Stimulated activated naive CD8-positive, alpha-beta T cell treated with anti-CD3 and anti-CD28 coated beads, Interleukin-15, amount 100 ng/mL, for 72 hours (primary cell): ENCODE measurements at regions not wholly inside any gene's neighbourhood (a gene's known extent, or its start where the extent isn't known, plus 50 kb on each side); places are given as distances from the start of the nearest gene placed in this dataset.

Experiments used
- ATAC-seq: fragments of 150-1000 bp; cut with Tn5 transposase; 2 replicates; pipeline ENCODE4 v1.10.0; 2021; ENCODE audit warnings: mild to moderate bottlenecking, moderate library complexity
- DNase-seq, 2 donors: peaks; one replicate each; pipeline ENCODE4 v3.0.0; 2021 to 2022
- H3K27ac Mint-ChIP-seq, 2 donors: one replicate each; pipeline ENCODE4 v1.8.0; 2022; ENCODE audit warnings: mild to moderate bottlenecking in 2 of 2, mixed read lengths in 2 of 2, moderate library complexity in 2 of 2
- H3K27me3 Mint-ChIP-seq: one replicate; pipeline ENCODE4 v1.8.0; 2022; ENCODE audit warnings: mixed read lengths
- H3K4me1 Mint-ChIP-seq: one replicate; pipeline ENCODE4 v1.8.0; 2022; ENCODE audit warnings: mild to moderate bottlenecking, mixed read lengths
- H3K4me3 Mint-ChIP-seq, 2 donors: one replicate each; pipeline ENCODE4 v1.8.0; 2022; ENCODE audit warnings: mild to moderate bottlenecking in 2 of 2, mixed read lengths in 2 of 2, moderate library complexity in 1 of 2
- H3K9me3 Mint-ChIP-seq, 2 donors: one replicate each; pipeline ENCODE4 v1.8.0; 2022; ENCODE audit warnings: mixed read lengths in 2 of 2

- no peaks in the 10 kb centered on the region for H3K9me3 Mint-ChIP-seq
- H3K27ac Mint-ChIP-seq, result peak overlapping the region in 1 of 2 donors; percentile 72
- no peak for DNase-seq
- H3K4me1 Mint-ChIP-seq, result no peaks in the 10 kb centered on the region
- ATAC-seq, result no peak
- no peak overlapping the region for H3K4me3 Mint-ChIP-seq
- H3K27me3 Mint-ChIP-seq, result no peaks in the 10 kb centered on the region
These were observed 211.7 kb downstream of the NDUFA10 start for GRCh38 chr2:239813261-239814115.

- DNase-seq (no peak), ATAC-seq (no peak)
- H3K4me1 Mint-ChIP-seq, result no peaks in the 10 kb centered on the region
- H3K27me3 Mint-ChIP-seq, result no peaks in the 10 kb centered on the region
- H3K4me3 Mint-ChIP-seq, result no peak overlapping the region
- H3K27ac Mint-ChIP-seq, result peak overlapping the region in 1 of 2 donors; percentile 44
- no peaks in the 10 kb centered on the region for H3K9me3 Mint-ChIP-seq
These were observed 213.2 kb downstream of the NDUFA10 start for GRCh38 chr2:239811806-239812560.

- ATAC-seq (no peak), DNase-seq (no peak)
- Mint-ChIP-seq H3K27me3 (no peaks in the 10 kb centered on the region), H3K4me3 (no peak overlapping the region), H3K4me1 (no peaks in the 10 kb centered on the region), H3K27ac (no peak overlapping the region), H3K9me3 (no peaks in the 10 kb centered on the region)
These were observed 213.9 kb downstream of the NDUFA10 start for GRCh38 chr2:239811111-239811781.

- Mint-ChIP-seq H3K27ac (peak overlapping the region in 1 of 2 donors; percentile 76), H3K4me1 (no peaks in the 10 kb centered on the region), H3K27me3 (no peaks in the 10 kb centered on the region), H3K9me3 (no peaks in the 10 kb centered on the region), H3K4me3 (no peak overlapping the region)
- ATAC-seq (no peak), DNase-seq (no peak)
These were observed 215.8 kb downstream of the NDUFA10 start for GRCh38 chr2:239809391-239809790.

GRCh38 chr2:239807568-239807967 lies 217.6 kb downstream of the NDUFA10 start:
- H3K4me3 Mint-ChIP-seq, result no peak overlapping the region
- H3K27ac Mint-ChIP-seq, result no peak overlapping the region
- DNase-seq (no peak), ATAC-seq (no peak)
- H3K9me3 Mint-ChIP-seq, result no peaks in the 10 kb centered on the region
- H3K4me1 Mint-ChIP-seq, result no peaks in the 10 kb centered on the region
- H3K27me3 Mint-ChIP-seq, result no peaks in the 10 kb centered on the region

- Mint-ChIP-seq H3K27ac (no peak overlapping the region), H3K4me1 (no peaks in the 10 kb centered on the region), H3K27me3 (no peaks in the 10 kb centered on the region), H3K4me3 (no peak overlapping the region), H3K9me3 (no peaks in the 10 kb centered on the region)
- no peak for DNase-seq
- peak; percentile 26 for ATAC-seq
These were observed 218.2 kb downstream of the NDUFA10 start for GRCh38 chr2:239806758-239807434.

- Mint-ChIP-seq H3K27me3 (no peaks in the 10 kb centered on the region), H3K27ac (no peak overlapping the region), H3K4me1 (no peaks in the 10 kb centered on the region), H3K9me3 (no peaks in the 10 kb centered on the region), H3K4me3 (no peak overlapping the region)
- no peak for DNase-seq
- ATAC-seq, result no peak
These were observed 218.9 kb downstream of the NDUFA10 start for GRCh38 chr2:239806276-239806675.

GRCh38 chr2:239805414-239805813 lies 219.7 kb downstream of the NDUFA10 start:
- H3K27ac Mint-ChIP-seq, result no peak overlapping the region
- no peaks in the 10 kb centered on the region for H3K27me3 Mint-ChIP-seq
- DNase-seq (no peak), ATAC-seq (no peak)
- peaks cover 0 to 2% of the 10 kb centered on the region in 2 donors for H3K9me3 Mint-ChIP-seq
- H3K4me3 Mint-ChIP-seq, result no peak overlapping the region
- H3K4me1 Mint-ChIP-seq, result no peaks in the 10 kb centered on the region

GRCh38 chr2:239805043-239805329 lies 220.2 kb downstream of the NDUFA10 start:
- DNase-seq (no peak), ATAC-seq (no peak)
- Mint-ChIP-seq H3K4me3 (no peak overlapping the region), H3K27me3 (no peaks in the 10 kb centered on the region), H3K27ac (no peak overlapping the region), H3K4me1 (no peaks in the 10 kb centered on the region), H3K9me3 (peaks cover 0 to 4% of the 10 kb centered on the region in 2 donors)

- H3K4me1 Mint-ChIP-seq, result no peaks in the 10 kb centered on the region
- ATAC-seq (no peak), DNase-seq (no peak)
- H3K9me3 Mint-ChIP-seq, result peaks cover 0 to 4% of the 10 kb centered on the region in 2 donors
- no peaks in the 10 kb centered on the region for H3K27me3 Mint-ChIP-seq
- H3K27ac Mint-ChIP-seq, result peak overlapping the region in 1 of 2 donors; percentile 42
- H3K4me3 Mint-ChIP-seq, result no peak overlapping the region
These were observed 220.7 kb downstream of the NDUFA10 start for GRCh38 chr2:239804161-239805042.

GRCh38 chr2:239803766-239804115 lies 221.4 kb downstream of the NDUFA10 start:
- Mint-ChIP-seq H3K4me3 (no peak overlapping the region), H3K9me3 (peaks cover 0 to 4% of the 10 kb centered on the region in 2 donors), H3K27me3 (no peaks in the 10 kb centered on the region), H3K4me1 (no peaks in the 10 kb centered on the region), H3K27ac (no peak overlapping the region)
- no peak for DNase-seq
- no peak for ATAC-seq

GRCh38 chr2:239803102-239803765 lies 221.9 kb downstream of the NDUFA10 start:
- H3K27me3 Mint-ChIP-seq, result no peaks in the 10 kb centered on the region
- H3K27ac Mint-ChIP-seq, result peak overlapping the region in 1 of 2 donors; percentile 82

GRCh38 chr2:239802185-239802649 lies 222.9 kb downstream of the NDUFA10 start:
- Mint-ChIP-seq H3K27ac (no peak overlapping the region), H3K9me3 (peaks cover 0 to 4% of the 10 kb centered on the region in 2 donors), H3K4me3 (no peak overlapping the region), H3K4me1 (no peaks in the 10 kb centered on the region), H3K27me3 (no peaks in the 10 kb centered on the region)
- DNase-seq (no peak), ATAC-seq (no peak)

More at GRCh38 chr2:239803102-239803765, 221.9 kb downstream of the NDUFA10 start:
- Mint-ChIP-seq H3K4me1 (no peaks in the 10 kb centered on the region), H3K4me3 (no peak overlapping the region), H3K9me3 (peaks cover 0 to 4% of the 10 kb centered on the region in 2 donors)
- DNase-seq, result no peak
- ATAC-seq, result no peak
